ENCODE measurements at regions not wholly inside any gene's neighbourhood (a gene's known extent, or its start where the extent isn't known, plus 50 kb on each side); places are given as distances from the start of the nearest gene placed in this dataset.

- no peaks in the 10 kb centered on the region for H3K9me3 Mint-ChIP-seq (ENCODE audit: insufficient read depth)
- no CpG with 5 or more reads among the region's 1 CpG for WGBS (ENCODE audit: insufficient coverage)
- H3K27me3 Mint-ChIP-seq = no peaks in the 10 kb centered on the region
- DNase-seq (no peak), ATAC-seq (ENCODE audit: low read depth) (no peak)
- ChIA-PET POLR2A (no interaction called here), CTCF (no interaction called here)
- H3K4me1 Mint-ChIP-seq = no peaks in the 10 kb centered on the region
- H2AFZ ChIP-seq (ENCODE audit: insufficient read depth, low read depth, low read length, poor library complexity, severe bottlenecking) = no peak overlapping the region
- H3K36me3 ChIP-seq (replicated peaks in 1 of 2; ENCODE audit: control extremely low read depth in 1 of 2, control insufficient read depth in 1 of 2, extremely low read depth in 1 of 2, insufficient read depth in 2 of 2, low read length in 1 of 2) = no peaks in the 10 kb centered on the region
- H3K9ac ChIP-seq (ENCODE audit: low read length) = no peak overlapping the region
- no peaks in the 10 kb centered on the region for H3K4me1 ChIP-seq (ENCODE audit: control insufficient read depth in 2 of 2, insufficient read depth in 2 of 2, low read length in 2 of 2)
- H3K27ac Mint-ChIP-seq = no peak overlapping the region
- H3K9me3 ChIP-seq (ENCODE audit: control extremely low read depth in 1 of 3, control insufficient read depth in 2 of 3, insufficient read depth in 1 of 3, low read length in 2 of 3) = no peaks in the 10 kb centered on the region
- no peaks in the 10 kb centered on the region for H3K79me2 ChIP-seq (ENCODE audit: control insufficient read depth, insufficient read depth, low read length)
- no peak overlapping the region for H3K4me2 ChIP-seq (replicated peaks; ENCODE audit: low read depth, low read length, poor library complexity, severe bottlenecking)
- TF ChIP-seq, protein P1, sequence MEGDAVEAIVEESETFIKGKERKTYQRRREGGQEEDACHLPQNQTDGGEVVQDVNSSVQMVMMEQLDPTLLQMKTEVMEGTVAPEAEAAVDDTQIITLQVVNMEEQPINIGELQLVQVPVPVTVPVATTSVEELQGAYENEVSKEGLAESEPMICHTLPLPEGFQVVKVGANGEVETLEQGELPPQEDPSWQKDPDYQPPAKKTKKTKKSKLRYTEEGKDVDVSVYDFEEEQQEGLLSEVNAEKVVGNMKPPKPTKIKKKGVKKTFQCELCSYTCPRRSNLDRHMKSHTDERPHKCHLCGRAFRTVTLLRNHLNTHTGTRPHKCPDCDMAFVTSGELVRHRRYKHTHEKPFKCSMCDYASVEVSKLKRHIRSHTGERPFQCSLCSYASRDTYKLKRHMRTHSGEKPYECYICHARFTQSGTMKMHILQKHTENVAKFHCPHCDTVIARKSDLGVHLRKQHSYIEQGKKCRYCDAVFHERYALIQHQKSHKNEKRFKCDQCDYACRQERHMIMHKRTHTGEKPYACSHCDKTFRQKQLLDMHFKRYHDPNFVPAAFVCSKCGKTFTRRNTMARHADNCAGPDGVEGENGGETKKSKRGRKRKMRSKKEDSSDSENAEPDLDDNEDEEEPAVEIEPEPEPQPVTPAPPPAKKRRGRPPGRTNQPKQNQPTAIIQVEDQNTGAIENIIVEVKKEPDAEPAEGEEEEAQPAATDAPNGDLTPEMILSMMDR (IDR thresholded peaks at IDR 0.05) = no peak
- TF ChIP-seq EZH2 (IDR thresholded peaks at IDR 0.05; ENCODE audit: borderline replicate concordance, insufficient read depth, low read depth, low read length, poor library complexity, severe bottlenecking) = no peak
- H3K4me3 ChIP-seq (ENCODE audit: control extremely low read depth in 1 of 5, extremely low read depth in 1 of 5, insufficient read depth in 1 of 5, low read depth in 2 of 5, low read length in 4 of 5) = no peak overlapping the region
- H4K20me1 ChIP-seq (ENCODE audit: control insufficient read depth, insufficient read depth, low read length, poor library complexity, severe bottlenecking) = no peaks in the 10 kb centered on the region
- intact Hi-C loops (cut with micrococcal nuclease) = no loop called here
- H3K27me3 ChIP-seq (replicated peaks in 1 of 4; ENCODE audit: control extremely low read depth in 1 of 4, control insufficient read depth in 3 of 4, insufficient read depth in 4 of 4, low read length in 3 of 4) = no peaks in the 10 kb centered on the region
- H3K27ac ChIP-seq (ENCODE audit: low read length in 2 of 2) = no peak overlapping the region
- no peak overlapping the region for H3K4me3 Mint-ChIP-seq
Measured at GRCh38 chr21:28690196-28690595, 302.5 kb downstream of the LTN1 start.

- no peak overlapping the region for H3K4me3 ChIP-seq (ENCODE audit: control extremely low read depth in 1 of 5, extremely low read depth in 1 of 5, insufficient read depth in 1 of 5, low read depth in 2 of 5, low read length in 4 of 5)
- H3K9me3 Mint-ChIP-seq (ENCODE audit: insufficient read depth) = no peaks in the 10 kb centered on the region
- H3K36me3 ChIP-seq (replicated peaks in 1 of 2; ENCODE audit: control extremely low read depth in 1 of 2, control insufficient read depth in 1 of 2, extremely low read depth in 1 of 2, insufficient read depth in 2 of 2, low read length in 1 of 2) = no peaks in the 10 kb centered on the region
- POLR2A ChIA-PET = no interaction called here
- no peak for ATAC-seq (ENCODE audit: low read depth)
- DNase-seq = no peak
- no peak overlapping the region for H3K4me3 Mint-ChIP-seq
- no peak overlapping the region for H3K4me2 ChIP-seq (replicated peaks; ENCODE audit: low read depth, low read length, poor library complexity, severe bottlenecking)
- no peaks in the 10 kb centered on the region for H3K27me3 ChIP-seq (replicated peaks in 1 of 4; ENCODE audit: control extremely low read depth in 1 of 4, control insufficient read depth in 3 of 4, insufficient read depth in 4 of 4, low read length in 3 of 4)
- no peaks in the 10 kb centered on the region for H4K20me1 ChIP-seq (ENCODE audit: control insufficient read depth, insufficient read depth, low read length, poor library complexity, severe bottlenecking)
- no CpG with 5 or more reads among the region's 1 CpG for WGBS (ENCODE audit: insufficient coverage)
- no peaks in the 10 kb centered on the region for H3K4me1 Mint-ChIP-seq
- H3K27ac Mint-ChIP-seq = no peak overlapping the region
- TF ChIP-seq, protein P1 (IDR thresholded peaks at IDR 0.05) = no peak
- no peak for TF ChIP-seq EZH2 (IDR thresholded peaks at IDR 0.05; ENCODE audit: borderline replicate concordance, insufficient read depth, low read depth, low read length, poor library complexity, severe bottlenecking)
- no peaks in the 10 kb centered on the region for H3K4me1 ChIP-seq (ENCODE audit: control insufficient read depth in 2 of 2, insufficient read depth in 2 of 2, low read length in 2 of 2)
- no peaks in the 10 kb centered on the region for H3K9me3 ChIP-seq (ENCODE audit: control extremely low read depth in 1 of 3, control insufficient read depth in 2 of 3, insufficient read depth in 1 of 3, low read length in 2 of 3)
- intact Hi-C loops (cut with micrococcal nuclease) = no loop called here
- H3K79me2 ChIP-seq (ENCODE audit: control insufficient read depth, insufficient read depth, low read length) = no peaks in the 10 kb centered on the region
- CTCF ChIA-PET = no interaction called here
- no peak overlapping the region for H2AFZ ChIP-seq (ENCODE audit: insufficient read depth, low read depth, low read length, poor library complexity, severe bottlenecking)
- H3K9ac ChIP-seq (ENCODE audit: low read length) = no peak overlapping the region
- no peak overlapping the region for H3K27ac ChIP-seq (ENCODE audit: low read length in 2 of 2)
- no peaks in the 10 kb centered on the region for H3K27me3 Mint-ChIP-seq
Measured at GRCh38 chr21:28688381-28688780, 304.3 kb downstream of the LTN1 start.
